ENCODE measurements at regions not wholly inside any gene's neighbourhood (a gene's known extent, or its start where the extent isn't known, plus 50 kb on each side); places are given as distances from the start of the nearest gene placed in this dataset.

- Histone ChIP-seq H3K27me3 (ENCODE audit: low read depth) (no peaks in the 10 kb centered on the region), H3K9me3 (replicated peaks) (peaks cover 76% of the 10 kb centered on the region), H3K36me3 (no peaks in the 10 kb centered on the region), H3K4me1 (no peaks in the 10 kb centered on the region), H3K4me3 (no peak overlapping the region), H3K27ac (replicated peaks) (no peak overlapping the region)
- intact Hi-C loops (cut with micrococcal nuclease), result no loop called here
- DNase-seq, result no peak
- TF ChIP-seq CTCF (IDR thresholded peaks at IDR 0.05; ENCODE audit: borderline replicate concordance), result no peak
Observed at GRCh38 chr6:165096868-165097267, 212.5 kb downstream of the C6orf118 start.

- no peak for DNase-seq
- no peak overlapping the region for H3K27ac ChIP-seq (replicated peaks)
Observed at GRCh38 chr6:165096209-165096608, 213.2 kb downstream of the C6orf118 start.

GRCh38 chr6:165092881-165093595 lies 216.4 kb downstream of the C6orf118 start:
- peaks cover 45% of the 10 kb centered on the region for H3K9me3 ChIP-seq (replicated peaks)
- peaks cover 3% of the 10 kb centered on the region for H3K27me3 ChIP-seq (ENCODE audit: low read depth)
- H3K27ac ChIP-seq (replicated peaks), result no peak overlapping the region
- no peak for DNase-seq
- intact Hi-C loops (cut with micrococcal nuclease), result no loop called here
- H3K4me1 ChIP-seq, result no peaks in the 10 kb centered on the region
- no peak overlapping the region for H3K4me3 ChIP-seq
- H3K36me3 ChIP-seq, result no peaks in the 10 kb centered on the region
- TF ChIP-seq CTCF (IDR thresholded peaks at IDR 0.05; ENCODE audit: borderline replicate concordance), result no peak

More at GRCh38 chr6:165096209-165096608, 213.2 kb downstream of the C6orf118 start:
- Histone ChIP-seq H3K27me3 (ENCODE audit: low read depth) (no peaks in the 10 kb centered on the region), H3K4me1 (no peaks in the 10 kb centered on the region), H3K4me3 (no peak overlapping the region), H3K9me3 (replicated peaks) (peaks cover 76% of the 10 kb centered on the region), H3K36me3 (no peaks in the 10 kb centered on the region)
- intact Hi-C loops (cut with micrococcal nuclease), result no loop called here
- TF ChIP-seq CTCF (IDR thresholded peaks at IDR 0.05; ENCODE audit: borderline replicate concordance), result no peak

- Histone ChIP-seq H3K4me3 (no peak overlapping the region), H3K36me3 (no peaks in the 10 kb centered on the region), H3K27me3 (ENCODE audit: low read depth) (peaks cover 3% of the 10 kb centered on the region), H3K27ac (replicated peaks) (no peak overlapping the region), H3K9me3 (replicated peaks) (peaks cover 27% of the 10 kb centered on the region), H3K4me1 (no peaks in the 10 kb centered on the region)
- intact Hi-C loops (cut with micrococcal nuclease), result no loop called here
- no peak for TF ChIP-seq CTCF (IDR thresholded peaks at IDR 0.05; ENCODE audit: borderline replicate concordance)
- DNase-seq, result no peak
Observed at GRCh38 chr6:165091121-165091785, 218.2 kb downstream of the C6orf118 start.

- H3K27me3 ChIP-seq (ENCODE audit: low read depth), result peaks cover 3% of the 10 kb centered on the region
- no peak for DNase-seq
- intact Hi-C loops (cut with micrococcal nuclease), result no loop called here
- peaks cover 17% of the 10 kb centered on the region for H3K9me3 ChIP-seq (replicated peaks)
- H3K36me3 ChIP-seq, result no peaks in the 10 kb centered on the region
- H3K4me3 ChIP-seq, result no peak overlapping the region
- TF ChIP-seq CTCF (IDR thresholded peaks at IDR 0.05; ENCODE audit: borderline replicate concordance), result no peak
- no peak overlapping the region for H3K27ac ChIP-seq (replicated peaks)
- H3K4me1 ChIP-seq, result no peaks in the 10 kb centered on the region
Observed at GRCh38 chr6:165090242-165090641, 219.2 kb downstream of the C6orf118 start.

All from left ventricle myocardium inferior (tissue), 1 donor.